ENCODE measurements at regions not wholly inside any gene's neighbourhood (a gene's known extent, or its start where the extent isn't known, plus 50 kb on each side); places are given as distances from the start of the nearest gene placed in this dataset.
"Not testable (repeated sequence)": the region's sequence is repeated elsewhere in the genome, so short reads cannot be mapped to it uniquely, and the experiment has no call there.

- no peak overlapping the region for H3K4me3 ChIP-seq (ENCODE audit: low read length)
- no peak for DNase-seq (ENCODE audit: low read depth)
These were observed 134.5 kb upstream of the FIBIN start for GRCh38 chr11:26859416-26859815.

GRCh38 chr11:26860091-26860780 is 133.7 kb upstream of the FIBIN start:
- DNase-seq (ENCODE audit: low read depth) = no peak
- TF ChIP-seq CTCF (IDR thresholded peaks at IDR 0.05; ENCODE audit: insufficient read depth, low read depth, low read length, missing control alignments) = no peak
- H3K4me3 ChIP-seq (ENCODE audit: low read length) = no peak overlapping the region

More at GRCh38 chr11:26859416-26859815, 134.5 kb upstream of the FIBIN start:
- no peak for TF ChIP-seq CTCF (IDR thresholded peaks at IDR 0.05; ENCODE audit: insufficient read depth, low read depth, low read length, missing control alignments)

GRCh38 chr11:26860895-26861294 is 133.0 kb upstream of the FIBIN start:
- DNase-seq (ENCODE audit: low read depth) = no peak
- H3K4me3 ChIP-seq (ENCODE audit: low read length) = no peak overlapping the region
- TF ChIP-seq CTCF (IDR thresholded peaks at IDR 0.05; ENCODE audit: insufficient read depth, low read depth, low read length, missing control alignments) = no peak

GRCh38 chr11:26862801-26863200 is 131.1 kb upstream of the FIBIN start:
- no peak for DNase-seq (ENCODE audit: low read depth)
- TF ChIP-seq CTCF (IDR thresholded peaks at IDR 0.05; ENCODE audit: insufficient read depth, low read depth, low read length, missing control alignments) = no peak
- H3K4me3 ChIP-seq (ENCODE audit: low read length) = no peak overlapping the region

GRCh38 chr11:26865703-26866102 is 128.2 kb upstream of the FIBIN start:
- TF ChIP-seq CTCF (IDR thresholded peaks at IDR 0.05; ENCODE audit: insufficient read depth, low read depth, low read length, missing control alignments) = no peak
- H3K4me3 ChIP-seq (ENCODE audit: low read length) = no peak overlapping the region
- no peak for DNase-seq (ENCODE audit: low read depth)

- no peak for TF ChIP-seq CTCF (IDR thresholded peaks at IDR 0.05; ENCODE audit: insufficient read depth, low read depth, low read length, missing control alignments)
- H3K4me3 ChIP-seq (ENCODE audit: low read length) = no peak overlapping the region
- DNase-seq (ENCODE audit: low read depth) = peak; percentile 53
These were observed 126.6 kb upstream of the FIBIN start for GRCh38 chr11:26867286-26867685.

GRCh38 chr11:26878959-26879581 is 114.8 kb upstream of the FIBIN start:
- no peak for TF ChIP-seq CTCF (IDR thresholded peaks at IDR 0.05; ENCODE audit: insufficient read depth, low read depth, low read length, missing control alignments)
- no peak for DNase-seq (ENCODE audit: low read depth)
- H3K4me3 ChIP-seq (ENCODE audit: low read length) = no peak overlapping the region

GRCh38 chr11:26882363-26882880 is 111.5 kb upstream of the FIBIN start:
- DNase-seq (ENCODE audit: low read depth) = peak; percentile 39
- H3K4me3 ChIP-seq (ENCODE audit: low read length) = not testable (repeated sequence)
